ENCODE measurements at regions not wholly inside any gene's neighbourhood (a gene's known extent, or its start where the extent isn't known, plus 50 kb on each side); places are given as distances from the start of the nearest gene placed in this dataset.

DNA sequence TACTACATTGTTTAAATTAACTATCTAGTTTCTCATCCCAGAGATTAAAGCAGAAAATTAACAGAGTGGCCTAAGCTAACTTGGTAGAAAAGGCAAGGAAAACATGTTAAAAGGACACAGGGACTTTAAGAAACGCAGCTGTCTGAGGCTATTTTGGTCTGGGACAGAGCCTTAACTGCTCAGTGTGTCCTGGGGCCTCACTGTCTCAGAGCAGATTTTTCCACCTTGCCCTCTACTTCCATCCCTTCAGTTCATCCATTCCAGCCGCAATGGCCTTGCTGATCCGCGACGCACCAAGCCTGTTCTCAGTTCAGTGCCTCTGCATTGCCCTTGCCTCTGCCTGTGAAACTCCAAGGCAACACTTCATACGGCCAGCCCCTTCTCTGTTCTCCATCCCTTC, 114.9 kb upstream of the OSR1 start:
- H3K4me3 ChIP-seq (ENCODE audit: low read depth, low read length): no peak overlapping the region
- TF ChIP-seq, protein P1, sequence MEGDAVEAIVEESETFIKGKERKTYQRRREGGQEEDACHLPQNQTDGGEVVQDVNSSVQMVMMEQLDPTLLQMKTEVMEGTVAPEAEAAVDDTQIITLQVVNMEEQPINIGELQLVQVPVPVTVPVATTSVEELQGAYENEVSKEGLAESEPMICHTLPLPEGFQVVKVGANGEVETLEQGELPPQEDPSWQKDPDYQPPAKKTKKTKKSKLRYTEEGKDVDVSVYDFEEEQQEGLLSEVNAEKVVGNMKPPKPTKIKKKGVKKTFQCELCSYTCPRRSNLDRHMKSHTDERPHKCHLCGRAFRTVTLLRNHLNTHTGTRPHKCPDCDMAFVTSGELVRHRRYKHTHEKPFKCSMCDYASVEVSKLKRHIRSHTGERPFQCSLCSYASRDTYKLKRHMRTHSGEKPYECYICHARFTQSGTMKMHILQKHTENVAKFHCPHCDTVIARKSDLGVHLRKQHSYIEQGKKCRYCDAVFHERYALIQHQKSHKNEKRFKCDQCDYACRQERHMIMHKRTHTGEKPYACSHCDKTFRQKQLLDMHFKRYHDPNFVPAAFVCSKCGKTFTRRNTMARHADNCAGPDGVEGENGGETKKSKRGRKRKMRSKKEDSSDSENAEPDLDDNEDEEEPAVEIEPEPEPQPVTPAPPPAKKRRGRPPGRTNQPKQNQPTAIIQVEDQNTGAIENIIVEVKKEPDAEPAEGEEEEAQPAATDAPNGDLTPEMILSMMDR (IDR thresholded peaks at IDR 0.05; ENCODE audit: insufficient read depth, low read depth, low read length): no peak
- DNase-seq (ENCODE audit: low read depth): no peak

DNA sequence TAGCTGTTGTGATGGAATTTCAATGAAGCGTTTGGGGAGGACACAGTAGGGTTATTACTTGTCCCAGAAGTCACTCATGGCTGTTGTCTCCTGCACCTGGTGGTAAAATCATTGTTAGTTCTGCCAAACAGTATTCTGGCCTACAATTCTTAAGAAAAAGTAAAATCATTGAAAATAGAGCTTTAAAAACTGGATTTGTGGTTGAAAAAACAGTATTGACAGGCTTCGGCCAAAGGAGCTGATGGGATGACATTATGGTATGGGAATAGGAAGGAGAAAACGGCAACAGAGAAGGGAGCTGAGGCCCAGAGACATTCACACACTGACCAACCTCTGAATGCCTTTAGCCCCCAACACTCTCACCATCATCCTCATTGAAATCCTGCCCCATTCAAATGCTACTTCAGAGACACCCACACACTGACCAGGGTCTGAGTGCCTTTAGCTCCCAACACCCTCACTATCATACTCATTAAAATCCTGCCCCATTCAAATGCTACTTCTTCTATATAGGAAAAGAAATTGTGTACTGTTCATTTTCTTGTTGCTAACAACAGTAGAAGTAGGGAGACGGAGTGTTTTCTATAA, 114.1 kb upstream of the OSR1 start:
- TF ChIP-seq, protein P1 (IDR thresholded peaks at IDR 0.05; ENCODE audit: insufficient read depth, low read depth, low read length): no peak
- DNase-seq (ENCODE audit: low read depth): no peak
- no peak overlapping the region for H3K4me3 ChIP-seq (ENCODE audit: low read depth, low read length)

DNA sequence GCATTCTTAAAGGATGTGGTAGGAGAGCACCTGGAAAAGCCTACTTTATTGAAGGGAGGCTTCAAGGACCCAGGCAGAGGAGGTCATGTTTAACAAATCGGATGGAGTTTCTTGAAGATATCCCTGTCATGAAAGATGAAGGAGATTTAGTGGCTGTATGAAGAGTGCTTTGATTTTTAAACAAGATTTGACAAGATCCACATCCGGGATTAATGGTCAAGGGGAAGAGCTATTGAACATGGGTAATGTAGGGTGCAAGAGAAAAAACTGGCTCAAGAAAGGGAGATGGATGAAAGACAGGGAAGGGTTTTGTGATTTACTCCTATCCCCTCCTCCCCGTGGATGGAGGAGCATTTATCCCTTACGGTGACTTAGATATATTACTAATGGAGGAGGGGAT, 113.1 kb upstream of the OSR1 start:
- H3K4me3 ChIP-seq (ENCODE audit: low read depth, low read length): no peak overlapping the region
- TF ChIP-seq, protein P1 (IDR thresholded peaks at IDR 0.05; ENCODE audit: insufficient read depth, low read depth, low read length): no peak
- DNase-seq (ENCODE audit: low read depth): no peak

DNA sequence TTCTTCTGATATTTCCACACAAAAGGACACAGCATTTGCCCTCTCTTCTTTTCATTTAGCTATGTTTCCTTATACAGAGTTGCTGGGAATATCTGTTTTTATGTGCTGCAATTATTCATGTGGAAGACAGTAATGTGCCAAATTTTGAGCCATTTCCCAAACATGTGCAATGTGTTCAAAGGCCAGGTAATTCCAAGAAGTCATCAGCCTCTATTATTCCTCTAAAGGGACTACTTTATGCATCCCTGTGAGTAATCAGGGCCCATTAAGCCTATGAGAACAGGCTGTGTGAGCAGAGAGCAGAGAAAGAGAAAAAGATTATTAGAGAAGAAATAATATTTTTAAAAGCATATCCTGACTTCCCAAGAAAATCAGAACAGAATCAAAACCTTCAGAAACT, 107.6 kb upstream of the OSR1 start:
- TF ChIP-seq, protein P1 (IDR thresholded peaks at IDR 0.05; ENCODE audit: insufficient read depth, low read depth, low read length): no peak
- no peak overlapping the region for H3K4me3 ChIP-seq (ENCODE audit: low read depth, low read length)
- DNase-seq (ENCODE audit: low read depth): no peak

DNA sequence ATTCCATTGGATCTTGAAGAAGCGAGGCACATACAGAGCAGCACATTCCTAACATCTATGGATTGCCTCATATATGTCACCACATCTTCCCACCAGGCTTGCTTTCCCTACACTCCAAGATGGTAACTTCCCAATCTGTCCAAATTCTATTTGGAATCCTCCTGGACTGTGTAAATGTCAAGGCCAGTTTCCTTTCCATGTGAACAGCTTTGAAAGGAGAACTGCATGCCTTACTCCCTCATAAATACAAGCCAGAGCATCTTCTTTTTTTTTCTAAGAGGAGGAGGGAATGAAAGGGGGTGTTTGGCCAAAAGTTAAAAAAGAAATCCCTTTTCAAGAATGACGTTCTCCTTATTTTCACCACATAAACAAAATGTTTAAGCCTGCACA, 103.8 kb upstream of the OSR1 start:
- TF ChIP-seq, protein P1 (IDR thresholded peaks at IDR 0.05; ENCODE audit: insufficient read depth, low read depth, low read length): no peak
- H3K4me3 ChIP-seq (ENCODE audit: low read depth, low read length): no peak overlapping the region
- peak; percentile 62 for DNase-seq (ENCODE audit: low read depth)

DNA sequence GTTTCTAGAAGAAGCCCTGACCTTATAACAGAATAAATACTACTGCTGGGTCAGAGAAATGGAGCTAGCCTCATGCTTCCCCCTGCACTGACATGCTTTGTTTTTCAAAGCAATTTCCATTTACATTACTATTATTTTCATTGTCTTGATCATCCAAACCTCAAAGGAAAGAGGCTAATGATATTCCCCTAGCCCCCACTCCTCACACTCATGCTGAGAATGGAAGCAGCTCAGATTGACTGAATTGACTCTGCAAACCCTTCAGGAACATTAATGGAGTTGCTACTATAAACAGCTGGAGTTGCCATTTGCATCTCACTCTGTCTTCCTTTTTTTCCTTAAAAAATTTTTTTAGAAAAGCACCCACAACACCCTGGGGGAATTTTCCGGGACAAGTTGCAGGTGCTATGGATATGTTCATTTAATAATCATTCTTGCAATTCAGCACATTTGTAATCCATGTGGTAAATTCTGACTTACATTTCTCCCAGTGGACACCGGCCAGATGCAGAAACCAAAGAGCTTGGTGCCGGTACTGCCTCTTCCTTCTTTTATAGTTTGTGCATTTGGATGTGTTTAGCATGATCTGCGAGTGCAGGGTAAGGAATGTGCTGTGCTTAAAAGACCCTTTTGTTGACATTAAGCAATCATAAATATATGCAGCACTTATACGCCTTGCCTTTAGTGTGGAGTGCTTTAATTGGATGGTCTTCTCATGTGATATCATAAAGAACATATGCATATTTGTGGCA, 103.3 kb upstream of the OSR1 start:
- no peak for DNase-seq (ENCODE audit: low read depth)
- H3K4me3 ChIP-seq (ENCODE audit: low read depth, low read length): no peak overlapping the region
- TF ChIP-seq, protein P1 (IDR thresholded peaks at IDR 0.05; ENCODE audit: insufficient read depth, low read depth, low read length): no peak

Data from fibroblast of villous mesenchyme (primary cell).